NAMALWA (cell line): ENCODE measurements at regions not wholly inside any gene's neighbourhood (a gene's known extent, or its start where the extent isn't known, plus 50 kb on each side); places are given as distances from the start of the nearest gene placed in this dataset.
"Not testable (repeated sequence)": the region's sequence is repeated elsewhere in the genome, so short reads cannot be mapped to it uniquely, and the experiment has no call there.

Experiments
- DNase-seq: peaks from one replicate; pipeline ENCODE4 v3.0.0-alpha.2; 2015; ENCODE audit warnings: low spot score

DNA sequence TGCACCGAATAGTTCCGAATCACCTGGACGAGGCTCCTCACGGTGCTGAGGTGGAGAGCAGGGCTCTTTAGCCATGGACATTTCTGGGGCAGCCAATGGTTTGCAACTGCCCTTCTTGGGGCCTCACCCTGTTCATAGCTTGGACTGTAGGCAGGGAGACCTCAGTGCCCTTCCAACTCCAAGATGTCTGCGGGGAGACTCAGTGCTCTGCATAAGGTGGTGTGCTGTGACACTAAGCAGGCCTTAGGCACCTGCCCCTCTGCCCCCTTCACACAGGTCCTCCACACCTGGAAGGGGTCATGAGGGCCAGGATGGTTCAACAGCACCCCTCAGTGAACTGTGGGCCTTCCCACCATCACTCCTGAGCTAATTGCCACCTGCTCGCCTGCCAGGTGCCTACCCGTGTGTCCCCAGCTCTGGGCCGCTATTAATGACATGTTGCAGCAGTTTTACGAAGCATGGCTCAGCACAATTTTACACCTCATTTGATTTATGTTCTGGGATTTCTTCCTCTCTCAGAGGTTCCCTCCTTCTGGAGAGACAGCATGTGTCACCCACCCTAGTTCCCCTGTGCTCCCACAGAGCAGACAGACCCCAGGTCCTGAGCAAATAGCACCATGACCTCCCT, 101.2 kb upstream of the SMAD3 start:
- no peak for DNase-seq

DNA sequence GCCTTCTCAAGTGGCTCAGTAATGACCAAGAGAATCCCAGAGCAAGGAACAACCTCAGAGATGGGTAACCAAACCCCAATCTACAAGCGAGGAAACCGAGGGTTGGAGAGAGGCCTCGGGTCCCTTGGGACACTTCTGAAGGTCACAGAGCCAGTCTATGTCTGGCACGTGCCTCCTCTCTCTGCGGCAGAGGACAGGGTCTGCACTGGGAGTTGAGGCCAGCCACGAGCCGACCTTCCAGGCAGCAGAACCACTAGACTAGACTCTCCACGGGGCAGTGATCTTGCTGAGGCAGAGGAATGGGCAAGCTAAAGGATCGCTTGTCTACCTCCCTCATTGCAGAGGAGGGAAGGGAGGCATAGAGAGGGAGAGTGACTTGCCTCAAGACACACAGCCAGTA, 100.6 kb upstream of the SMAD3 start:
- DNase-seq: no peak

DNA sequence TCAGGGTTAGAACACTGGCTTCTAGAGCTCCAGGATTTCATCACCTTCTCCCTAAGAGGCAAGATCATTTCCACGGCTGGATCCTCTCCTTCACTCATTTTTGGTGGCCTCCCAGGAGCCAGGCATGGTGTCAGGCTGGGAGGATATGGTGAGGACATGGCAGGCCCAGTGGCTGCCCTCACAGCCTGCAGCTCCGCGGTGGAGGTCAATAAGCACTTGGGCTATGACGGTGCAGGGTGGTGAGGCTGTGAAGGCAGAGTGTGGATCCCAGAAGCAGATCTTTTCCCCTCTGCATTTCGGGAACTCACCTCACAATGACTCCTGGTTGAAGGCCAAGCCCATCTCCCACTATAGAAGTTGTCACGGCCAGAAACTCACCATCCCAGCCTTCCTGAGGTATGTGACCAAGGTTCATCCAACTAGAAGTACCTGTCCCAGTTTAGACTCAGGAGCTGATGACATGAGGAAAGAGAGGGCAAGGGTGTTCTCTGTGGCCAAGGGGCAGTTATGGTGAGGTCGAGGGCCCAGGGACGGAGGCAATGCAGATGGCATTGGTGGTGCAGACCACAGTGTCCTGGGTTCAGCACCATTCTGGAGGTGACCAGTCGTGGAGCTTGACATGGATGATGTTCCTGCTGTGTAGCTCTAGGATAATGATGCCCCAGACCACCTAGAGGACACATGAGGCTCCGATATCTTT, 100.1 kb upstream of the SMAD3 start:
- DNase-seq: no peak

DNA sequence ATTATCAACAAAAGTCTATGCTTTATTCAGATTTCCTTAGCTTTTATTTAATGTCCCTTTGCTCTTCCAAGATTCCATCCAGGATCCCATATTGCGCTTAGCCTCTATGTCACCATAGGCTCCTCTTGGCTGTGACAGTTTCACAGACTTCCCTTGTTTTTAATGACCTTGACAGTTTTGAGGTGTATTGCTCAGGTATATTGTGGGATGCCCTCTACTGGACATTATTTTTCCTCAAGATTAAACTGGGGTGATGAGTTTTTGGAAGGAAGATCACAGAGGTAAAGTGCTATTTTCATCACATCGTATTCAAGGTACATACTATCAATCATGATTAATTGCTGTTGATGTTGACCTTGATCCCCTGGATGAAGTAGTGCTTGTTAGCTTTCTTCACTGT, 99.1 kb upstream of the SMAD3 start:
- peak; percentile 43 for DNase-seq

DNA sequence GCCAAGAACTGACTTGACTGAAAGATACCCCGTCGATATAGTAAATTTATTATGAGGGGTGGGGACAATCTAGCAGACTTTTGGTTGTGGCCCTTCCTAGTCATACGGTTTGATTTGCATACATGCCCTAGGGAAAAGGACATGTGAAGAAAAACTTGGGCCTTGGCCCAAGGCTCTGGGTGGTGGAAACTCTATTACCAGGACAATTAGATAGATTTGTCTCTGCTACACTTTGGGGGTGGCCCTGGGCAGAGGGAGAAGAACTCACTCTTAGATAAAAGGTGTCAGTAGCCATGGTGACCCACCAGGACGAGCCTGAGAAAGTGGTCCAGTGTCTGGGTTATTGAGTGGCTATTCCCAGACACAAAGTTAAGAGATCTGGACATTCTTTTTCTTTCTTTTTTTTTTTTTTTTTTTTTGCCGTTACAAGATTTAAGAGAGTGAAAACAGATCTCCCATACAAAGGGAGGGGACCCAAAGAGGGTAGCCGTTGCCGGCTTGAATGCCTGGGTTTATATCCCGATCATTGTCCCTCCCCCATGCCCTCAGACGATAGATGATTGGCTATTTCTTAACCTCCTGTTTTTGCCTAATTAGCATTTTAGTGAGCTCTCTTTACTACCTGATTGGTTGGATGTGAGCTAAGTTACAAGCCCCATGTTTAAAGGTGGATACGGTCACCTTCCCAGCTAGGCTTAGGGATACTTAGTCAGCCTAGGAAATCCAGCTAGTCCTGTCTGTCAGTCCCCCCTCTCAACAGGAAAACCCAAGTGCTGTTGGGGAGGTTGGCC, 96.4 kb upstream of the SMAD3 start:
- no peak for DNase-seq

DNA sequence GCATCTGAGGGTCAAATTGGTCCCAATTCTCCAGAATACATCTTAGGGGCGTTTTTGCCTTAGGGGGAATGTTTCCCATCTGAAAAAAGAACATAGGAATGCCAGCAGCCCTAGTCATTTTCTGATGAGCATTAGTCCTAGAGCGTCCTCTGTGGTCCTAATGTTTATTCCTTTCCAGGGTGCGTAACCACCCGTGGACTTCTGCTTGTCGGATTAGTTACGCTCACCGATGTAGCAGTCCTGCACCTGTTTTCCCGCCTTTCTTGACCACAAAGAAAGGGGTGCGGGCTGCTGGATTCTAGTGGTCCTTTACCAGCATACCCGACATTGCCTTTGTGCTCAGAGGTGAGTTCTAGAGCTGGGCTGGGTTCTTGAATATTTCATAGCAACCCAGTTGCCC, 91.3 kb upstream of the SMAD3 start:
- not testable (repeated sequence) for DNase-seq

DNA sequence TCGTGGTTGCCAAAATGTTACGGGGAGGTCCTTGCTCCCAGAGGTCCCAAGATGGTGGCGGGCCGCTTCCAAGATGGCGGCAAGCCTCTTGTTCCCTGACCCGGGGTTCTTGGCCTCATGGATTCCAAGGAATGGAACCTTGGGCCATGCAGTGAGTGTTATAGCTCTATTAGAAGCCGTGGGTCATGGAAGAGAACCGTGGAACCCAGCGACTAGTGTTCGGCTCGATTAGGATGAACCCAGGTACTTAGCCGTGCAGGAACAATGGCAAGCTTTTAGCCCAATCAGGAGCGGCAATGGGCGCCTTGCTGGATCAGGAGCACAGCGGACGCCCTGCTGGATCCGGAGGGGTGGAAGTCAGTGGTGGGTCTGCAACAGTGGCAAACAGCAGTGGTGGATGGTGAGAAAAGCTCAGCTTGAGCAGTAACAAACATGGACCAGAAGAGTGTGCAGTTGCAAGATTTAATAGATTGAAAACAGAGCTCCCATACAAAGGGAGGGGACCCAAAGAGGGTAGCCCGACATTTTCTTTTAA, 89.2 kb upstream of the SMAD3 start:
- DNase-seq: not testable (repeated sequence)

DNA sequence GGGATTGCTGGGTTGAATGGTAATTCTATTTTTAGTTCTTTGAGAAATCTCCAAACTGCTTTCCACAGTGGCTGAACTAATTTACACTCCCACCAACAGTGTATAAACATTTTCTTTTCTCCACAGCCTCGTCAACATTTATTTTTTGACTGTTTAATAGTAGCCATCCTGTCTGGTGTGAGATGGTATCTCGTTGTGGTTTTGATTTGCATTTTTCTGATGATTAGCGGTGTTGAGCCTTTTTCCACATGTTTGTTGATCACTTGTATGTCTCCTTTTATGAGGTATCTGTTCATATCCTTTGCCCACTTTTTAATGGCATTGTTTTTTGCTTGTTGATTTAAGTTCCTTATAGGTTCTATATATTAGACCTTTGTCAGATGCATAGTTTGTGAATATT, 85.1 kb upstream of the SMAD3 start:
- peak; percentile 22 for DNase-seq

DNA sequence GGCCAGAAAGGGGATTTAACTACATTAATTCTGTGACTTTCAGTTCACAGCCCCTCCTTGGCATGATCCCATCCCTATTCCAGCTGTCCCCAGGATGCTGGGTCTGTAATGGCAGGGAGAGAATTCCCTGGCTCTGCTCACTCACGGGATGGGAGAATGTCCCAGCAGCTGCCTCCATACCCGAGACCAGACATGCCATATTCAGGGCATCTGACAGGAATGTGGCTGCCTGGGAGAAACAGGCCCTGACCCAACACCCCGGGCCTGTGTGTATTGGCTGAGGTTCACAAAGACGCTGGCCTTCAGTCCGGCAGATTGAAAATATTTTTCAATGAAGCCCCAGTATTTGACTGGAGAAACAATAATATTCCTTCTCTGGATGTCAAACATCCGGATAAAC, 83.6 kb upstream of the SMAD3 start:
- no peak for DNase-seq

DNA sequence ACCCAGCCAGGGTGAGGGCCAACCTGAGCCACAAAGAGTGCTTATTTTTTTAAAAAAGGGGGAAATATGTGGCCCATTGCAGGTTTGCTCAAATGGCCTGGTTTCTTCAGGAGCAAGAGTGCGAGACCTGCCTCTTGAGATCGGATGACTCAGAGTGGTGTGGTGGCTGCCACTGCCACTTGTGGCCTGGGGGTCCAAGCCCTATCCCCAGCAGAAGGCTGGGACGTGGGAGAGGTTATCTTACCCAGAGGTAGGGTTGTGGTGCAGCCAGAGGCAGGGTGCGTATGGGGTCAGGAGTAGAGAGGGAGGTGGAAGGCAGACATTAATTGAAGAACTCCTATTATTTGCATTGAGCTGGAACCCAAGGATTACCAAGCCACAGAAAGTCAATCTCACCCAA, 83.2 kb upstream of the SMAD3 start:
- no peak for DNase-seq

DNA sequence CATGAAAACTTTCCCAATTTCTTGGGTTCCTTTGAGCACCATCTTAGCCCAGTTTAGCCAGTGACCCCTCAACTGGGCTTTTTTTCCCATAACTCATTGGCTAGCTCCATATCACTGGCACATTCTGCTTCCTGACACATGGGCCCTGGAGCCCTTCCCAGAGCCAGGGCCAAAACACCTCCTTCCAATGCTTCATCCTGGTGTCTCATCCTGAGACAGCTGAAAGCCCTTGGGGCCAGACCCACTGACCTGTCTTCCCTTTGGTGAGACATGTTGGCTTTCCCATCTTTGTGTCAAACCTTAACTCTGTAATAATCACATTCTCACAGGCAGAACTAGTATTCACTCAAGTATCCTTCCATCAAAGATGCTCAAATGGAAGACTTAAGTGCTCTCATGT, 82.6 kb upstream of the SMAD3 start:
- DNase-seq: no peak

DNA sequence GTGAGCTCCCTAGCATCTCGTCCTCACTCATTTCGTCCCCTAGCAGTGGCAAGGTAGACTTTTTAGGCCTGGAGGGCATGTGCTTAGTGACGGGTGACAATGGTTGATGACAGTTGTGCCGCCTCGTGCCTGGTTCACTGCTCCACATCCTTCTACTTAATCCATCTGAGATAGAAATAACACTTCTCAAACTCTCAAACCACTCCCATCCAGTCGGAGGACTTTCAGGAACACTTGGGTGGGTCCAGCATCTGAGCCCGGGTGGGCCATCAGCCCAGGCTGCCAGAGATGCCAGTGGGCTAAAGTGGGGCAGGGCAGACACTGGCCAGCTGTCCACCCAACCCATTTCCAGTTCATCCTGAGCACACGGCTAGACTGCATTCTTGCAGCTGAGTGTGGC, 79.7 kb upstream of the SMAD3 start:
- no peak for DNase-seq

DNA sequence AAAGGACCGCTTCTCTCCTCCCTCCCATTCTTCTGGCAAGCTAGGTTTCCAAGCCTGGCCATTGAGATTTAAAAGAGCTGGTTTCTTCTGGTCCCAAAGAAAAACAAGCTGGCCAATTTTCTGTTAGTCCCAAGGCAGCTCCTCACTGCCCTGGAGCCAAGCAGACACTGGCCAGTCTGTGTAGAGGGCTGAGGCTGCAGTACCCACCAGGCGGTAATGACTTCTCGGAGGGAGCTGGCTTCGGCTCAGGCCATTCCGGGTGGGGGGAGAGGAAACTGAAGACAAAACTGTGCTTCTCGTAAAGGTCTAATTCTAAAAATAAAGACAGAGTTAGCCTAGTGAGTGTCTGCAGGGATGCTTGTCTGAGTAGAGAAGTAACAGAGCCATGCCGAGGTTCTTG, 78.5 kb upstream of the SMAD3 start:
- no peak for DNase-seq

DNA sequence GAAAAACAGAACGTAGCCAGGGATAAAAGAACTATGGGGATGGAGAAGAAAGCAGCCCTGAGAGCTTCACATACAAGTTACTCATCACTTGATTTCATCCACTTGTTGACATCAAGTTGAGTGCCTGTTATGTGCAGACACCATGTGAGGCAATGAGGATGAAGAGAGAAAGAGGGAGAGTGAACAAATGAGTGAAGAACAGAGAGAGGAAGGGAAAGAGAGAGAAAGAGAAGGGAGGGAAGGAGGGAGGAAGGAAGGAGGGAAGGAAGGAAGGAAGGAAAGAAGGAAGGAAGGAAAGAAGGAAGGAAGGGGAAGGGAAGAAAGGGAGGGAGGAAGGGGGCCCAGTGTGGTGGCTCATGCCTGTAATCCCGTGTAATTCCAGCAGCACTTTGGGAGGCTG, 72.3 kb upstream of the SMAD3 start:
- DNase-seq: no peak

DNA sequence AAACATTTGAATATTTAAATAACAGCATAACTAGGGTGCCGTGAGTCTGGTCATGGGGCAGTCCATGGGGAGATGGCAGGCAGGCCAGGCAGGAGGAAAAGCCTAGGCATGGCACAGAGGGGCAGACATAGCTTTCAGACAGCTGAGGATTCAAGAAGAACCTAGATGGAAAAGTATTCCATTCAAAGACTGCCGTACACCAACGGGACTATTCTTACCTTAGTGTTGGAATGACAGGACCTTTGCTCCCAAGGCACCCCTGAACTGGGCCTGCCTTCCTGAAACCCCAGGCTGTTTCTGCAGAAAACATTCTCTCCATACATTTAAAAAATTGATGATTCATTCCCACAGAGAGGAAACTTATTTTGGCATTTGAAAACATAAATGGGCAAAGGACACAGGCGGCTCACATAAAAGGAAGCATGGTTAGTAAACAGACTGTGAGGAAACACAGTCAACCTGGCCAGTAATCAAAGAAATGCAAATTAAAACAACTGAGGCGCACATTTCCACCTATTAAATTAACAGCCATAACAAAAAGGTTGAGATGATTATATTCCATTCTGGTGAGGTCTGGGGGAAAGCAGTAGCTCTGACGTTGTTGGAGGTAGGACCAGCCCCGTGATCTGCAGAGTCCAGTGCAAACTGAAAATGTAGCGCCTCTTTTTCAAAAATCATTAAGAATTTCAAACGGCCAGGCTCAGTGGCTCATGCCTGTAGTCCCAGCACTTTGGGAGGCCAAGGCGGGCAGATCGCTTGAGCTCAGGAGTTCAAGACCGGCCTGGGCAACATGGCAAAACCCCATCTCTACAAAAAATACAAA, 71.3 kb upstream of the SMAD3 start:
- DNase-seq: no peak

DNA sequence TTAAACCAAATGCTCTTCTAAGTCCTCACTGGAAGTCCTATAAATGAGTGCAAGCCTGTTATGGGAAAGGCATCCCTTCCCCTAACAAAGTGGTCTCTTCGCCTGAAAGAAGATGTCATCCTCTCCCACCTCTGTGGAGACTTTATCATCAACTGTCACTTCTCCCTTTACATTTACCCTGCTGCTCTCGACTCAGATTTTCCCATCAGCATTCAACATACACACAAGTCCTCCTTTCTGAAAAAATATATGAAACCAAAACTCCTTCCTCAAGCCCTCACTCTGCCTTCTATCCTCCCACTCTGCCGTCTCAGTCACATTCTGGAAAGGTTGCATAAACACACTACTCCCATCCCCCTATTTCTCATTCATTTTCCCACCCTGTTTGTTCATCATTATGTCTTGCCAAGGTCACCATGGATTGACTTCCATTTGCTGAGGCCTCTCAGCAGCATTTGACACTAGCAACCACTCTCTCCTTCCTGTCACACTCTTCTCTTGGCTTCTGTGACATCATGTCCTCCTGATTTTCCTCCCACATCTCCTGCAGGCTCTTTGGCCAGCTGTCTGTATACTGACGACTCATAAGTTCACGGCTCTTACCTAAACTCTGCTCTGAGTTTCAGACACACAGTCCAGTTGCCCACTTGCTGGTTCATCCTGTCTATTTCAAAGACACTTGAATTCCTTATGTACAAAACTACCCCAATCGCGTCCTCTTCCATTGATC, 70.3 kb upstream of the SMAD3 start:
- DNase-seq: no peak

DNA sequence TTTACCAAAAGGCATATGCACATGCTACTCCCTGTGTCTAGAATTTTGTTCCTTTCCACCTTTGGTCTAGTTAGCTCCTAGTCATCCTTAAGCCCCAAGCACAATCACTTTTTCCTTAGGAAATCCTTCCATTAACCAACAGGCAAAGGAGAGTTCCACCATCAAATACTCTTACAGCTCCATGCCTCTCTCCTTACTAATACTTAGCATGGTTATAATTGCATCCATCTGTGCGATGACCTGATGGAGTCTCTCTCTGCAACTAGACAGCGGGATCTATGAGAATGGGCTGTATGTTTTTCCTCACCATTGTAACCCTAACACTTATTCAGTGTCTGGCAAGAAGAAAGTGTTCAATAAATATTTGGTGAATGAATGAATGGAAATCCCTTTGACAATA, 69.3 kb upstream of the SMAD3 start:
- DNase-seq: no peak

DNA sequence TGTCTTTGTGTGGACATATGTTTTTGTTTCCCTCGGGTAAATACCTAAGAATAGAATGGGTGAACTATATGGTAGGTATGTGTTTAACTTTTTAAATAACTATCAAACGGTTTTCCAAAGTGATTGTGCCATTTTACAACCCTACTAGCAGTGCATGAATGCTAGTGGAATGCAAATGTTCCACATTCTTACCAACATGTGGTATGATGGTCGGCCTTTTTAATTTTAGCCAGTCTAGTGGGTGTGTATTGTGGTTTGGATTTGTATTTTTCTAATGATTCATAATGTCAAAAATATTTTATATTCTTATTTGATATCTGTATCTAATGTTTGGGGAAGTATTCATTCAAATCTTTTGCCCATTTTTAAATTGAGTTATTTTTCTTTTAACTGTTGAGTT, 68.2 kb upstream of the SMAD3 start:
- DNase-seq: no peak

DNA sequence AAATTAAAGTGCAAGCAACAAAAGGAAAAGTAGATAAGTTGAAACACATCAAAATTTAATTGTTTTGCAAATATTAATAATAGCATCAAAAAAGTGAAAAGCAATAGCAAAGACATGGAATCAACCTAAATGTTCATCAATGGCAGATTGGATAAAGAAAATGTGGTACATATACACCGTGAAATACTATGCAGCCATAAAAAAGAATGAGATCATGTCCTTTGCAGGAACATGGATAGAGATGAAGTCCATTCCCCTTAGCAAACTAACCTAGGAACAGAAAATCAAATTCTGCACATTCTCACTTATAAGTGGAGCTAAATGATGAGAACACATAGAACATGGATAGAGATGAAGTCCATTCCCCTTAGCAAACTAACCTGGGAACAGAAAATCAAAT, 67.2 kb upstream of the SMAD3 start:
- not testable (repeated sequence) for DNase-seq

DNA sequence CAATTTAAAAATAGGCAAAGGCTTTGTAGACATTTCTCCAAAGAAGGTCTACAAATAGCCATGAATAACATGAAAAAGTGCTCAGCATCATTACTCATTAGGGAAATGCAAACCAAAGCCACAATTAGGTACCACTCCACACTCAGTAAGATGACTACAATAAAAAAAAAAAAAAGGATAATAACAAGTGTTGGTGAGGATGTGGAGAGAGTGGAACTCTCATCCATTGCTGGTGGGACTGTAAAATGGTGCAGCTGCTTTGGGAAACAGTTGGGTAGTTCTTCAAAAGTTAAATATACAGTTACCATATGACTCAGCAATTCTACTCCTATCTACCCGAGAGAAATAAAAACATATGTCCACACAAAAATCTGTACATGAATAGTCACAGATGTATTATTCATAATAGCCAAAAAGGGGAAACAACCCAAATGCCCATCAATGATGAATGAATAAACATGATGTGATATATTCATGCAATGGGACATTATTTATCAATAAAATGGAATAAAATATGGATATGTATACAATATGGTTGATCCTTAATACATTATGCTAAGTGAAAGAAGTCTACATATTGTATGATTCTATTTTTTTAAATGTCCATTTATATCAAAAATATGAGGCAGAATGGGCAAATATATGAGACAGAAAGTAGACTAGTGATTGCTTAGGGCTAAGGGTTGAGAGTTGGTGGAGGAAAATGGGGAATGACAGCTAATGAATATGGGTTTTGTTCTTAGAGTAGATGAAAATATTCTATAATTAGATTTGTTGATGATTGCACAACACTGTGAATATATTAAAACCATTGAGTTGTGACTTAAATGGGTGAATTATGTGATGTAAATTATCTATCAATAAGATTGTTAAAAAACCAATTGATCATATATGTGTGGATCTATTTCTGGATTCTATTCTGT, 66.1 kb upstream of the SMAD3 start:
- DNase-seq: no peak
